H1 (cell line): ENCODE measurements at regions not wholly inside any gene's neighbourhood (a gene's known extent, or its start where the extent isn't known, plus 50 kb on each side); places are given as distances from the start of the nearest gene placed in this dataset.

Source experiments
- CTCF ChIA-PET: fragments of 300-600 bp; sonication (Branson Sonifier 250); formaldehyde crosslinking; loops from one replicate; lab custom pipeline; 2021; ENCODE audit not compliant: partially characterized antibody; lab: Charles Lee
- POLR2A ChIA-PET: fragments of 300-600 bp; sonication (Branson Sonifier 250); formaldehyde crosslinking; loops from one replicate; lab custom pipeline; 2021; ENCODE audit warnings: inconsistent platforms; ENCODE audit not compliant: partially characterized antibody; lab: Charles Lee
- DNase-seq, 2 experiments: peaks; one replicate each; pipeline versions ENCODE4 v3.0.0 to v3.0.0-alpha.2; 2010 to 2022; ENCODE audit warnings: low spot score in 2 of 2, low read depth in 1 of 2, mixed read lengths in 1 of 2
- FAIRE-seq: peaks from 2 replicates; lab custom pipeline; 2011; peaks lifted over from hg19 to GRCh38; lab: Jason Lieb, UNC
- H2AFZ ChIP-seq: 2 replicates; pipeline ENCODE4 v1.8.1; 2012; ENCODE audit warnings: low read length, inconsistent platforms
- H2AK5ac ChIP-seq: 2 replicates; pipeline ENCODE4 v1.6.1; 2013; ENCODE audit warnings: low read depth, low read length
- H2BK120ac ChIP-seq: replicated peaks from 2 replicates; pipeline ENCODE3; 2013; ENCODE audit warnings: low read depth, low read length, inconsistent platforms
- H2BK12ac ChIP-seq: 2 replicates; pipeline ENCODE4 v1.6.1; 2013; ENCODE audit warnings: low read depth, low read length
- H2BK15ac ChIP-seq: 2 replicates; pipeline ENCODE4 v1.6.1; 2013; ENCODE audit warnings: low read length
- H2BK20ac ChIP-seq: 2 replicates; pipeline ENCODE4 v1.6.1; 2013; ENCODE audit warnings: low read length
- H2BK5ac ChIP-seq: 2 replicates; pipeline ENCODE4 v1.6.1; 2013; ENCODE audit warnings: low read depth, low read length
- H3K14ac ChIP-seq: 2 replicates; pipeline ENCODE4 v1.6.1; 2013; ENCODE audit warnings: inconsistent platforms; ENCODE audit not compliant: insufficient read length
- H3K18ac ChIP-seq: 2 replicates; pipeline ENCODE4 v1.6.1; 2013; ENCODE audit warnings: low read length; ENCODE audit errors: extremely low read depth
- H3K23ac ChIP-seq: 2 replicates; pipeline ENCODE4 v1.6.1; 2013; ENCODE audit warnings: inconsistent platforms; ENCODE audit not compliant: insufficient read length
- H3K23me2 ChIP-seq: 2 replicates; pipeline ENCODE4 v1.6.1; 2013; ENCODE audit warnings: low read depth, low read length
- H3K27ac ChIP-seq: 2 replicates; pipeline ENCODE4 v1.6.1; 2011; ENCODE audit warnings: low read depth, low read length, inconsistent platforms
- H3K27me3 ChIP-seq, 4 experiments: replicated peaks in 1 of 4; 1 replicate in 1 of 4; 2 replicates in 3 of 4; pipeline versions ENCODE4 v1.6.1 to v1.8.1; 2011 to 2013; ENCODE audit warnings: low read length in 3 of 4, mild to moderate bottlenecking in 3 of 4, inconsistent platforms in 2 of 4, mixed read lengths in 2 of 4, moderate library complexity in 1 of 4; ENCODE audit not compliant: control insufficient read depth in 3 of 4, insufficient read depth in 3 of 4; ENCODE audit errors: extremely low read depth in 1 of 4
- H3K36me3 ChIP-seq, 4 experiments: 2 replicates each; pipeline versions ENCODE4 v1.6.1 to v1.8.1; 2011 to 2013; ENCODE audit warnings: mild to moderate bottlenecking in 4 of 4, low read length in 3 of 4, moderate library complexity in 2 of 4, control low read depth in 1 of 4, inconsistent platforms in 1 of 4; ENCODE audit not compliant: insufficient read depth in 4 of 4, control insufficient read depth in 2 of 4
- H3K4ac ChIP-seq: replicated peaks from 2 replicates; pipeline ENCODE3; 2013; ENCODE audit warnings: low read length, low read depth, mixed read lengths, inconsistent platforms; ENCODE audit not compliant: insufficient read length
- H3K4me1 ChIP-seq, 4 experiments: replicated peaks in 1 of 4; 1 replicate in 1 of 4; 2 replicates in 3 of 4; pipeline versions ENCODE4 v1.6.1 to v1.8.1; 2011 to 2013; ENCODE audit warnings: low read length in 3 of 4, inconsistent platforms in 2 of 4, mixed read lengths in 1 of 4; ENCODE audit not compliant: insufficient read depth in 4 of 4, control insufficient read depth in 3 of 4
- H3K4me2 ChIP-seq, 2 experiments: 2 replicates each; pipeline versions ENCODE4 v1.6.1 to v1.8.1; 2011 to 2013; ENCODE audit warnings: low read depth in 2 of 2, low read length in 2 of 2, control low read depth in 1 of 2, inconsistent platforms in 1 of 2, mild to moderate bottlenecking in 1 of 2; ENCODE audit not compliant: insufficient read depth in 1 of 2
- H3K4me3 ChIP-seq, 4 experiments: fragments of 200-600, 300-600 bp in 1 of 4; sonication (generic), shearing (Covaris generic), sonication (Bioruptor Twin) in 1 of 4; 2 replicates each; pipeline versions ENCODE4 v1.5.1 to v1.8.1; 2011 to 2016; ENCODE audit warnings: low read length in 4 of 4, low read depth in 3 of 4, control low read depth in 2 of 4, inconsistent platforms in 2 of 4, mild to moderate bottlenecking in 2 of 4, mixed read lengths in 1 of 4, moderate library complexity in 1 of 4; ENCODE audit not compliant: insufficient read depth in 2 of 4; ENCODE audit errors: extremely low read depth in 1 of 4
- H3K56ac ChIP-seq: replicated peaks from 2 replicates; pipeline ENCODE3; 2013; ENCODE audit warnings: low read depth, mild to moderate bottlenecking, mixed read lengths, low read length, inconsistent platforms; ENCODE audit not compliant: insufficient read length
- H3K79me1 ChIP-seq: 2 replicates; pipeline ENCODE4 v1.6.1; 2013; ENCODE audit warnings: low read depth, low read length, control low read depth
- H3K79me2 ChIP-seq, 2 experiments: 2 replicates each; pipeline versions ENCODE4 v1.6.1 to v1.8.1; 2012 to 2013; ENCODE audit warnings: low read length in 2 of 2, mild to moderate bottlenecking in 2 of 2, inconsistent platforms in 1 of 2; ENCODE audit not compliant: insufficient read depth in 2 of 2, control insufficient read depth in 1 of 2
- H3K9ac ChIP-seq, 4 experiments: replicated peaks in 1 of 4; 1 replicate in 1 of 4; 2 replicates in 3 of 4; pipeline versions ENCODE4 v1.6.1 to v1.8.1; 2011 to 2013; ENCODE audit warnings: low read depth in 3 of 4, low read length in 3 of 4, control low read depth in 2 of 4, mild to moderate bottlenecking in 2 of 4, moderate library complexity in 2 of 4, inconsistent platforms in 1 of 4; ENCODE audit errors: extremely low read depth in 1 of 4
- H3K9me3 ChIP-seq, 2 experiments: 2 replicates each; pipeline versions ENCODE4 v1.6.1 to v1.8.1; 2012 to 2013; ENCODE audit warnings: mild to moderate bottlenecking in 2 of 2, moderate library complexity in 2 of 2, control low read depth in 1 of 2, inconsistent platforms in 1 of 2, low read depth in 1 of 2, low read length in 1 of 2, mixed read lengths in 1 of 2; ENCODE audit not compliant: insufficient read depth in 2 of 2
- H4K20me1 ChIP-seq, 2 experiments: replicated peaks in 1 of 2; 2 replicates each; pipeline versions ENCODE3 to v1.8.1; 2011 to 2013; ENCODE audit warnings: inconsistent platforms in 2 of 2, low read length in 2 of 2, mild to moderate bottlenecking in 1 of 2; ENCODE audit not compliant: insufficient read depth in 2 of 2, control insufficient read depth in 1 of 2
- H4K5ac ChIP-seq: 2 replicates; pipeline ENCODE4 v1.6.1; 2013; ENCODE audit warnings: low read length, low read depth, mixed read lengths, inconsistent platforms; ENCODE audit not compliant: insufficient read length
- H4K8ac ChIP-seq: 2 replicates; pipeline ENCODE4 v1.8.0; 2013; ENCODE audit warnings: mild to moderate bottlenecking, moderate library complexity, low read length, inconsistent platforms; ENCODE audit not compliant: insufficient read depth; ENCODE audit errors: extremely low read depth
- H4K91ac ChIP-seq: replicated peaks from 2 replicates; pipeline ENCODE3; 2013; ENCODE audit warnings: low read length, mixed read lengths, inconsistent platforms; ENCODE audit not compliant: insufficient read length
- CHD1 ChIP-seq: IDR thresholded peaks from 2 replicates; pipeline ENCODE4 v1.6.1; 2012; ENCODE audit warnings: low read depth, low read length, improper control_type of control experiment
- EP300 ChIP-seq, 2 experiments: IDR thresholded peaks; 1 replicate in 1 of 2; 2 replicates in 1 of 2; pipeline ENCODE4 v1.6.1; 2011 to 2012; ENCODE audit warnings: low read depth in 2 of 2, low read length in 2 of 2, mild to moderate bottlenecking in 2 of 2, borderline replicate concordance in 1 of 2, inconsistent platforms in 1 of 2, moderate library complexity in 1 of 2
- KDM1A ChIP-seq: fragments of 200-600, 300-600 bp; sonication (generic); IDR thresholded peaks from 2 replicates; pipeline ENCODE4 v1.7.1; 2016; ENCODE audit warnings: mild to moderate bottlenecking, low read length, borderline replicate concordance
- NRF1 ChIP-seq: IDR thresholded peaks from 2 replicates; pipeline ENCODE4 v1.6.1; 2011; ENCODE audit warnings: mild to moderate bottlenecking, low read depth, low read length, improper control_type of control experiment
- POU5F1 ChIP-seq: IDR thresholded peaks from 2 replicates; pipeline ENCODE4 v1.6.1; 2011; ENCODE audit warnings: low read depth, mild to moderate bottlenecking, low read length, moderate library complexity
- SIRT6 ChIP-seq: IDR thresholded peaks from one replicate; pipeline ENCODE4 v1.7.1; 2012; ENCODE audit warnings: low read length, inconsistent platforms
- SP4 ChIP-seq: IDR thresholded peaks from 2 replicates; pipeline ENCODE4 v1.6.1; 2012; ENCODE audit warnings: low read length, inconsistent platforms
- TCF12 ChIP-seq: IDR thresholded peaks from 2 replicates; pipeline ENCODE4 v1.6.1; 2011; ENCODE audit warnings: low read depth, mild to moderate bottlenecking, low read length

DNA sequence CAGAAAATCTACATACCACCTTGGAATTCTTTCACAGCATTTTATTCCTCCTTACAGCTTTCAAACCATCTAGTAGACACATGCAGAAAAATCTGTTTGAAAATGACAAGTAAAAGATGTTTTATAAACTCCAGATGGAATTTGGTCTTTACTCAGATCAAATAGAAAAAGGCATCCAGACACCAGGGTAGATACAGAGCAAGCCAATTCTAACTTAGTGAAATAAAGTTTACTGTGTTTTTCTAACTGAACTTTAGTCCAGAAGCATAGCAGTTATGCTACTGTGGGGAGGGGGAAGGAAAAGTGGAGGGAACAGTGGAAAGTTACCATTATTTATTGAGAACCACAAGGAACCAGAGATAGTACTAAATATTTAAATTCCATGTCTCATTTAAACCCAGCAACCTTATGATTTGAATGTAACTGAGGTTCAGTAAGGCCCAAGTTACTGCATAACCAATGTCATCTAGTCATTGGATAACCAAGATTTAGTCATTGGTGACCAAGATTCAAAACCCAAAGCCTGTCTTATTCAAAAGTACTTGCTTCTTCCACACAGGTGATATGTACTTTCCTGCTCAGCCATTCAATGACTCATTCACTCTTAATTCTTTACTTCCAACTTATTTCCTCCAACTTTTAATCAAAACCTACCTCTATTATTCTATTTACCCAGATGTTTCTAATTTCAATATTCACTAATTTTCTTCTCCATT lies 57.7 kb downstream of the RAD51AP2 start:
- H3K27me3 ChIP-seq = peaks cover 0 to 1% (median 0%) of the 10 kb centered on the region in 4 experiments; a peak in 1 of 7 replicates
- no peak overlapping the region for H2BK20ac ChIP-seq
- H4K5ac ChIP-seq = no peak overlapping the region
- H3K4me1 ChIP-seq = no peaks in the 10 kb centered on the region
- H4K91ac ChIP-seq = no peak overlapping the region
- H3K36me3 ChIP-seq = no peaks in the 10 kb centered on the region
- no peaks in the 10 kb centered on the region for H4K20me1 ChIP-seq
- H3K4me3 ChIP-seq = no peak overlapping the region
- no peak for DNase-seq
- no peaks in the 10 kb centered on the region for H3K9me3 ChIP-seq
- no peak overlapping the region for H4K8ac ChIP-seq
- H3K79me2 ChIP-seq = no peaks in the 10 kb centered on the region
- POLR2A ChIA-PET = no interaction called here
- no peaks in the 10 kb centered on the region for H3K79me1 ChIP-seq
- no peak overlapping the region for H3K9ac ChIP-seq
- H2BK5ac ChIP-seq = no peak overlapping the region
- TF ChIP-seq EP300 (IDR thresholded peaks at IDR 0.05; ENCODE audit: borderline replicate concordance in 1 of 2, low read depth in 2 of 2, low read length in 2 of 2) (no peak), CHD1 (no peak), NRF1 (no peak), SP4 (no peak), POU5F1 (no peak), TCF12 (no peak), KDM1A (no peak), SIRT6 (no peak)
- TF ChIP-seq, all 59 proteins: peak for 0
- Histone ChIP-seq H3K14ac (no peak overlapping the region), H3K56ac (peak overlapping the region; percentile 2), H3K23me2 (no peaks in the 10 kb centered on the region), H3K4me2 (no peak overlapping the region), H2AK5ac (no peak overlapping the region), H3K4ac (no peak overlapping the region), H2BK120ac (no peak overlapping the region), H3K27ac (no peak overlapping the region), H2BK15ac (no peak overlapping the region), H2AFZ (no peak overlapping the region), H2BK12ac (no peak overlapping the region), H3K23ac (no peak overlapping the region), H3K18ac (no peak overlapping the region)
- no peak for FAIRE-seq
- CTCF ChIA-PET = interaction anchor here (2.3 kb wide), 1 partner anchor 11 kb away, joined by 7 read pairs; no protein-coding TSS in a partner anchor
